GM18507 (cell line): ENCODE measurements at regions not wholly inside any gene's neighbourhood (a gene's known extent, or its start where the extent isn't known, plus 50 kb on each side); places are given as distances from the start of the nearest gene placed in this dataset.
"Not testable (repeated sequence)": the region's sequence is repeated elsewhere in the genome, so short reads cannot be mapped to it uniquely, and the experiment has no call there.

Experiments used
- DNase-seq: peaks from one replicate; pipeline ENCODE4 v3.0.0; 2011; ENCODE audit warnings: low read depth; ENCODE audit not compliant: insufficient read length; ENCODE audit errors: extremely low spot score
- FAIRE-seq: peaks from 2 replicates; lab custom pipeline; 2011; peaks lifted over from hg19 to GRCh38; lab: Jason Lieb, UNC

DNA sequence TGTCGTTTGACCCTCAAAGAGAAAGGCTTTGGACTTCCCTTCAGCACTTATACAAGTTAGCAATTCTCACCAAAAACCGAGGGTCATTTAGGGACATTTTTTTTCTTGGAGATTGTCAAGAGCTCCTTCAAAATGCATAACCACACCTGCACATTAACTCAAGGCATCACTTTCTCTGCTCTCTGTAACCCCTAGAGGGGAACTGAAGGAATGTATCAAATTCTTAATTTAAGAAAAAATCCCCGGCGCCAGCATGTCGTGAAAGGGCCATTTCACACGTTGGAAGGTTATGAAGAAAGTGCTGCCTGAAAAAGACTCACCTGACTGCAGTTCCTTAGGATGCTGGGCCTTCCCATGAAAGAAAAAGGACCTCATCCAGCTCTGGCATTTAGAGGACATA lies 131.6 kb upstream of the ZC3H12A start:
- FAIRE-seq: no peak
- no peak for DNase-seq

DNA sequence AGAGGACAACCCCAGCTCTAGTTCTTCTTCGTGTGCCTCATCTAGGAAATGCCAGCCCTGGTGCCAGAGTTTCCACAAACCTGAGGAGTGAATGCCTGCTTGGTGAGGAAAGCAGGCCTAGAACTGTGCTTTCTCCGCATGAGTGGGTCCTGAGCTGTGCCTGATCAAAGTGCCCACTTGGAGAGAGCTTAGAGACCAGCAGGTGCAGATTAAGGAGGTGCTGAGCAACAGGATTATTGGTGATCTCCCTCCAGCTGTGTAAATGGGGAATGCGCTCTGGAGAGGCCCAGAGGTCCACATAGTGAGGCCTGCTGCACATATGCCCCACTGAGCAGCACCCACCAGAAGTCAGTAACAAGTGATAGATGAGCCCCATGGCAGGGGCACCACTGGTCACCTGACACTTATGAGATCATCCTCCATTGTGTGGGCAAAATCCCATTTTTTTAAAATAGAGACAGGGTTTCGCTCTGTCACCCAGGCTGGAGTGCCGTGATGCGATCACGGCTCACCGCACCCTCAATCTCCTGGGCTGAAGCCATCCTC lies 127.2 kb upstream of the ZC3H12A start:
- FAIRE-seq: no peak
- DNase-seq: no peak

DNA sequence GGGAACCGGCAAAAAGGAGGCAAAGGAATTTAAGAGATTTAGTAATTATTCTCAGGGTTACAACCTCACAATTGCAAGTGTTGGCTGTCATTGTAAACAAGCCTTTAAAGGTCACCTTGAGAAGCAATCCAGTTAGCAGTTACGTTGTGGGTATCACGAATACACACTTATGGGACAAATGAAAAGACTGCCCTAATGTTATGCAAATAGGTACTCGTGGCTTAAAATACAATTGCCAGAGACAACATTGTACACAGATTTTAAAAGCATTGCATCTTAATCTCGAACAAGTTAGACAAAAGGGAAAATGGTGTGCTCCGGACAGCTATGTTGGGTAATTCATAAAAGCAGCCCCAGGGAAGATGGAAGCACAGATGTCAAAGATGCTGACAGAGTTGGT lies 120.5 kb upstream of the ZC3H12A start:
- FAIRE-seq: no peak

DNA sequence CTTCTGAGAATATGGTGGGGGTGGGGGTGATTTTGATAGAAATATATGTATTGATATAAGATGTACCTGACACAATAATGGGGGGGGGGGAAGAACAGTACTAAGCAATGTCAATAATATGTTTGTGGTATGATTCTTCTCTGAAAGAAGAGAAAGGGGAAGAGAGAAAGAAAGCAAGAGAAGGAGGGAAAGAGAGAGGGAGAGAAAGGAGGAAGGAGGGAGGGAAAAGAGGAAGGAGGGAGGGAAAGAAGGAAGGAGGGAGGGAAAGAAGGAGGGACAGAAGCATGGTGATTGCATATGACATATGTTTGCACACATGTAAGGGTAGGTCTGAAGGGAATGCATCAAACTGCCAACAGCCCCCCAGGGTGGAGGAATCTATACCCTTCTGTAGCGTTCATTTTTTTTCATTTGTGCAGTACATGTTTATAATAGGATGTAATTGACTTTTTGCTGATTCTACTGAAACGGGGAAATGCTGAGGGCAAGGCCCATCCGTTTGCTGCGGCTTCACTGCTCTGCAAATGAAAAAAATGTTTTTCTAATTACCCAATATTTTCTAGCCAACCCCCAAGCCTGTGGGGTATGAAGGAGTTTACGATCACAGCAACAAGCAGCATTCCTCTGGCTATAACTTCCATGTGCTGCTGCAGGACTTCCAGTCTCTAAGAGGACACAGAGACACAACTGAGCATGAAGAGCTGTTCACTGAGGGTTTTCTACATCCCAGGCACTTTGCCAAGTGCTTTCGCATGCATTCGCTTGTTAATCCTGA lies 119.3 kb upstream of the ZC3H12A start:
- FAIRE-seq (no peak), DNase-seq (no peak)

More for the DNA sequence above, 120.5 kb upstream of the ZC3H12A start:
- no peak for DNase-seq

DNA sequence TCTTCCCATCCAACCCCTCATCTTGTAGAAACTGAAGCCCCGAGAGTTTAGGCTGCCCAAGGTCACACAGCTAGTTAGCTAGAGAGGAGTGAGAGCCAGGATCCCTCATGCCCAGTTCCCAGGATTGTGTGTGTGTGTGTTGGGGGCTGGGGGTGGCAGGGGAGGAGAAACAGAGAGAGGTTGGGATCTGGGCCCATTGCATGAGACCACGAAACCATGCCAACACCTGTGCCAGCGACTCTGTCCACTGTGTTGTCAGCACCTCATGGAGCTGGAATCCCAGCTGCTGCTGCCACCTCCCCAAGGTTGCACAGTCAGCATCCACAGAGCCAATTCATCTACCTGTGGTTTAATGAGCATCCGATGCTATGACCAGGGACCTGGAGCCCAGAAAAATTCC lies 115.4 kb upstream of the ZC3H12A start:
- DNase-seq (no peak), FAIRE-seq (no peak)

DNA sequence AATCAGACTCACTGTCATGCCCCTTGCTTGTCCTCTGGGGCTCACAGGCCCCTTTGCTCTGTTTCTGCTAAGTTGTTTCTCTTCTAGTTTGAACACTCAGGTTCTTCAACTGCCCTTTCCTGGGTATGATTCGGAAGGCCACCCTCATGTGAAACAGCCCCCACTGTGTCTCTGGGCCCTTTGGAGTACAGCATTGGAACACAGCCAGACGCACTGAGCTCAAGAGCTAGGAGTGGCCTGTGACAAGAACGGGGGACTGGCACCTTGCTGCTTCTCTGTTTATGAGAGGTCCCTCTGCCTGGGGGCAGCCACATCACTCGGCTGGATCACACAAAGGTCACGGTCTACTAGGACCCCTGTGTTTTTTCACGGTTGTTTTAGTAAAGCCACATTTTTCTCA lies 114.4 kb upstream of the ZC3H12A start:
- DNase-seq: no peak
- no peak for FAIRE-seq

DNA sequence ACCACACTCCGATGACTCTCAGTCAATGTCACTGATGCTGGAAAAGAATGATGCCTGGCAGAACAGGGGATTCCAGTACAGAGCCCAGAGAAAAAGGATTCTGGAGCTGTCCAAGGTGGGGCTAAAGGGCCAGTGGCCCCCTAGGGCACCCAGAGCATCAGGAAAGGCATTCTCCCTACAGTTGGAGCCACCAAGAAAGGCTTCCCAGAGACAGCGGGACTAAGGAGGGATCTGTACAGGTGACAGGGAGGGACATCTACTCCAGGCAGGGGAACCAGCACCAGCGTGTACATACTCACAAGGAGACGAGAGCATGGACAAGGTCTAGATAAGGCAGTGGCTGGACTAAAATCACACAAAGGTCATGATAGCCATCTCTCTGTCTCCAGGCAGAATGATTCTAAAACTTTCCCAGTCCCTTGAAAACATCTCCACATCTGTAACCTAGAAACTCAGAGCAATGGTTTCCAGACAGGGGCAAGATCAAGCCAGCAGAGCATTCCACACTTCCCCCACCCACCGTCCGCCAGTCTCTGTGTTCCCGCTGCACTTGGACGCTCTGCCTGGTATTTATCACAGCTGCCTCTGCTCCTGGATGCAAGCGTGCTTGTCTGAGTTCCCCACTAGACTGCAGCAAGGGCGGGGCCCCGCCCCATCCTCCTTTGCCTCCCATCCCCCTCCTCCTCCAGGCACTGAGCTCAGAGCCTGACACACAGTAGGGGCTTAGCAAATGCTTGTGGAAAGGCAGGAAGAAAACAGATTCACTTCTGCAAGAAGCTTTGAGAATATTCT lies 111.6 kb upstream of the ZC3H12A start:
- no peak for FAIRE-seq
- no peak for DNase-seq

DNA sequence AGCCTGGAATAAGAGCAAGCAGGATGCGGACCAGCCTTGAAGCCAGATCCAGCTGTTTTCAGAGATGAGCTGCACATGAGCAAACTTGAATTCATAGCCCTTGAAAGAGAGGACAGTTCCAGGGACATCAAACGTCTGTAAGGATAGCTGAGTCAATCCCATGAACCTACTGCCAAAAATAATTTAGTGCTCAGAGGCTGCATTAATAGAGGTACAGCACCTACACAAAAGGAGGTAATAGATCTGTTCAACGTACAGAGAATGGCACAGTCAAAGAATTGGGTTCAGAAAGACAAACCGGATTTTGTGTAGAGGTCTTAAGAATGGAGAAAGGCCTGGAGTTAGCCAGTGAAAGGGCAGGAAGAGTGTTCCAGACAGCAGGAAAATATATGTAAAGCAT lies 110.8 kb upstream of the ZC3H12A start:
- FAIRE-seq (no peak), DNase-seq (no peak)

DNA sequence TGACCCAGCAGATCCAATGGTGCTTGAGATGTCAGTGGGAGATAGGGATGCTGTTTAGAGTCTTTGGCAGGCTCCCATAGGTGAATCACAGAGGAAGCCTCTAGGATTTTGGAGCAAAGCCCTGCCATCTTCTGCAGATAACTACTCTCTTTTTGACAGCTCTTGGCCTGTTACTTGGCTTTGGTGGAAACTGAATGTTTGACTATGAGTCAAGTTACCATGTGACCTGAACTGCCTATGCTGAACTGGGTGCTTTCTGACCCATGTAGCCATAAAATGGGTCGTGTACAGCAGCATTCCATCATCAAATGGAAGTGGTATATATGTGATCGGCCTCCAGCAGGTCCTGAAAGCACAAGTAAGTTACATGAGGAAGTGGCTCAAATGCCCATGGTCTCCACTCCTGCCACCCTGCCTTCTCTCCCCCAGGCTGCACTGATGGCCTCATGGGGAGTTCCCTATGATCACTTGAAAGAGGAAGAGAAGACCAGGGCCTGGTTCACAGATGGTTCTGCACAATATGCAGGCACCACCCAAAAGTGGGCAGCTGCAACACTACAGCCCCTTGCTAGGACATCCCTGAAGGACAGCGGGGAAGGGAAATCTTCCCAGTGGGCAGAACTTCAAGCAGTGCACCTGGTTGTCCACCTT lies 105.6 kb upstream of the ZC3H12A start:
- FAIRE-seq, DNase-seq: not testable (repeated sequence)

DNA sequence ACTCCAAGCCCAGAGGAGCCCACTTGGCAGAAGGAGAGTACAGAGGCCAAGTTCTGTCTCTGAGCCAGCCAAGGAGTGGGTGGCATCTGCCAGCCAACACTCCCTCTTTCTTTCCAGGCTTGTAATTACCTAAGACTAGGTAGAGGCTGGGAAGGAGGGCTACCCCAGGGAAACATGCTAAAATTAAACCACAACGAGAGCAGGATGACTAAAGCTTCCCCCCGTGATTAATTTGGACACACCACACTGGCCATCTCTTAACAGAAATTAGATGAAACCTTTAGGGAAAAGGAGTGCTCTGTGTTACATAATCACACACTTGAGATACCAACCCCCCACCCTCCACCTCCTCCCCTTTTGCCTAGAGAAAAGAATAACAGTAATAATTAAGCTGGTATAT lies 102.1 kb upstream of the ZC3H12A start:
- DNase-seq: no peak
- no peak for FAIRE-seq

DNA sequence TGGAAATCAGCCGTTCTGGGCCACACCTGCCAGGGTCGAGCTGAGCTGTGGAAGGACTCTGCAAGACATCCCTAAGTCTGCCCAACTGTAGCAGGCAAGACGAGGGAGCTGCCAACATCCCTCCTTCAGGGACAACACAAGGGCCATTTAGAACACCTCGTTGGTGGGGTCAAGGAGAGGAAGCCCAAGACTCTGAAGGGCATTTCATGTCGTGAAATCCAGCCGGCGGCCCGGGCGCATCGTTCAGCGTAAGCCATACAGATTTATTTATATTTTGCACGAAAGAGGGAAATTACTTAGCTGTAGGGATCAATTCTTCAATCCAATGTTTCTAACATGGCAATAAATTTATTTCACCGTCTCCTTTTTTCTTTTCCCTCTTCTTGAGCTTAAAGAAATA lies 101.7 kb upstream of the ZC3H12A start:
- FAIRE-seq (no peak), DNase-seq (no peak)

DNA sequence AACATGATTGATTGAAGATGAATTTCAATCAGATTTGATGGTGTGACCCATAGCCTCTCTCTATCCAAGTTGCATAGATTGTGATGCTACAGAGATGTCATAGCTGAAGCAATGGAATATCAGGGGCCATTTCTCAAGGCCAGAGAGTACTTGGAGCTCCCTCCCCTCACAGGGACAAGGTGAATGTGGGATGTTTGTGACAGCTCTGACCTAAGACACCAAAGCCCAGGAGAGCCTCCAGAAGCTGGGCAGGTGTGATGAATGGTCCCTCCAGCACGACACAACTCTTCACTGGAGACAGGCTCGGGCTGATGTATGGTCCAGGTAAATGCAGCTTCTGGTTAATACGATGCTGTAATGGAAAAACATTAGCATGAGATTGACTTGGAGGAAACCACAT lies 101.0 kb upstream of the ZC3H12A start:
- DNase-seq (no peak), FAIRE-seq (no peak)

DNA sequence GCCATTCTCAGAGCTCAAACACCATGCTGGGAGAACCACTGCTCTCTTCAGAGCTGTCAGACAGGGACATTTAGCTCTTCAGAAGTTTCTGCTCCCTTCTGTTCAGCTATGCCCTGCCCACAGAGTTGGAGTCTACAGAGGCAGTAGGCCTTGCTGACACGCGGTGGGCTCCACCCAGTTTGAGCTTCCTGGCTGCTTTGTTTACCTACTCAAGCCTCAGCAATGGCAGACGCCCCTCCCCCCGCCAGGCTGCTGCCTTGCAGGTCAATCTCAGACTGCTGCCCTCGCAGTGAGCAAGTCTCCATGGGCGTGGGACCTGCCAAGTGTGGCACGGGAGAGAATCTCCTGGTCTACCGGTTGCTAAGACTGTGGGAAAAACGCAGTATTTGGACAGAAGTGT lies 93.8 kb upstream of the ZC3H12A start:
- not testable (repeated sequence) for DNase-seq, FAIRE-seq

DNA sequence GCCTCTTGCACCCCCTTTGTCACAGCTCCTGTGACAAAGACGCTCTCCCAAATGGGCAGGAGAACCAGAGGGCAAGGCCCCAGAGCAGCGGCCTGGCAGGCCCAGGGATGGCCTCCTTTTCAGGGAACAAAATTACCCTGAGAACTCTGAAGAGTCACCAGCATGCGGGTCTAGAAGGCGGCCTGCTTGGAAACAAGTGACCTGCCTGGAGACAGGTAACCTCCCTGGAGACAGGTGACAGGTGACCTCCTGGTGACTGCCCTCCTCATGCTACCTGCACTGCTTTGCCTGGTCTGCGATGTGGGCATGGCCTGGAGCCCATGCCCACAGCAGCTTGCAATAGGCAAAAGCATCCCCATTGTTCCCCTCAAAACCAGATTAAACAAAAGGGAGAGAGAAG lies 86.5 kb upstream of the ZC3H12A start:
- DNase-seq (no peak), FAIRE-seq (no peak)

DNA sequence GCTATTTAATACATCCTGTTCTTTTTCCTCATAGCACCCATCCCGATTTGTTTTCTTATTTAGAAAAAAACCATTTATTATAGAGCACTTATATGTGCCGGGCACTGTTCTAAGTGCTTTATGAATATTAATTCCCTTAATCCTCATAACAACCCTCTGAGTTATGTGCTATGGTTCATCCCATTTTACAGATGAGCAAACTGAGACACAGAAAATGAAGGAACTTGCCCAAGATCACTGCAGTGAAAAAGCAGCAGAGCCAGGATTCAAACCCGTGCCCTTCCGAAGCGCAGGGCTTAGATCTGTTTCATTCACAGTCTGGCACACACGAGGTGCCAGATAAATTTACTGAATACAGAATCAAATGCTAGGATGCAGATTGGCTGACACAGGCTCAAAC lies 85.1 kb upstream of the ZC3H12A start:
- no peak for FAIRE-seq
- no peak for DNase-seq

DNA sequence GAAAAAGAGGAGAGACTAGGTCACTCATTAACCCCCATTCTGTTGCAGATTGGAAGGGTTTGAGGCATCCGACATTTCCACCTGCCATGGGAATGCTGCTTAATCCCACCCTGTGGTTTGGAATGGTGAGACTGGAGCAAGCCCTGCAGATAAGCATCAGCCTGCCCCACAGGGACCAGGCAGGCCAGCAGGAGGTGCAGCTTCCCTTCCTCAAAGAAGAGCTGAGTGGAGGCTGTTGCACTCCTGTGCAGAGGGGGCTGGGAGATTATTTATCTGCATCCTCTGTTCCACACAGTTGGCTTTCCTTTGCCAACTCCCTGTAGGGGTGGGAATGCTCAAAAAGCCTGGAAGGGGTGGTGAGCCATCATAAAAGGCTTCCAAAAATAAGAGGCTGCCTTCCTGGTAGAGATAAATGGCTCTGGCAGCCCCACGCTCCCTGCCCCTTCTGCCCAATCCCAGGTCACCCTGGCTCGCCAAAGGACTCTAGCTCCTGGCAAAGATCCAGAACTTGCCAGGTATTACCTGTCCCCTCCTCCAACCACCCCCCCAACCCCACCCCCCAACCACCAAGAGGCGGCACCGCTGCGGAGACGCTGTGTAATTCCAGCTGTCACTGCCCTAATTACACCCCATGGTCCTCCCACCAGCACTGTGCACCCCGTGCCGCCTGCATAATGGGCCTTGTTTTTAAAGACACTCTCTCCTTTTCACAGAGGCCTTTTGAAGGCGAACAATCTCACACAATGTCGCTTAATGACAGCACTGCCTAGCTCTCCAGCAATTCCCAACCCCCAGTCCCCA lies 83.0 kb upstream of the ZC3H12A start:
- DNase-seq: no peak
- FAIRE-seq: no peak

DNA sequence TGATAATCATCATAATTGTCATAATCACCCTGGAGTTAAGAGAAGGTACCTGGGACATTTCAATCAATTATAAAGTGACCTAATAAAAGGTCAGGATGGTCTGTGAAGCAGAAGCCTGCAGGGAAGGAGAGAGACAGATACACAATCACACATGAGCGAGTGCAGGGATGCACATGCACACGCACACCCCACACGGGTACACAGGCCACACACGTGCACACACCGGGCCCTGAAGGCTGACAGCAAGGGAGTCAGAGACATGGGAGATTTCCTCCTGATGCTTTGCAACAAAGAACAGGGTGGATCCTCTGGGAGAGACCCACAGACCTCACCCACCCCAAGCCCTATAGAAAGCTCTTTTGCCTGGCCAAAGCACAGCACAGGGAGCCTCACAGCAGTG lies 82.3 kb upstream of the ZC3H12A start:
- FAIRE-seq: no peak
- DNase-seq: no peak

DNA sequence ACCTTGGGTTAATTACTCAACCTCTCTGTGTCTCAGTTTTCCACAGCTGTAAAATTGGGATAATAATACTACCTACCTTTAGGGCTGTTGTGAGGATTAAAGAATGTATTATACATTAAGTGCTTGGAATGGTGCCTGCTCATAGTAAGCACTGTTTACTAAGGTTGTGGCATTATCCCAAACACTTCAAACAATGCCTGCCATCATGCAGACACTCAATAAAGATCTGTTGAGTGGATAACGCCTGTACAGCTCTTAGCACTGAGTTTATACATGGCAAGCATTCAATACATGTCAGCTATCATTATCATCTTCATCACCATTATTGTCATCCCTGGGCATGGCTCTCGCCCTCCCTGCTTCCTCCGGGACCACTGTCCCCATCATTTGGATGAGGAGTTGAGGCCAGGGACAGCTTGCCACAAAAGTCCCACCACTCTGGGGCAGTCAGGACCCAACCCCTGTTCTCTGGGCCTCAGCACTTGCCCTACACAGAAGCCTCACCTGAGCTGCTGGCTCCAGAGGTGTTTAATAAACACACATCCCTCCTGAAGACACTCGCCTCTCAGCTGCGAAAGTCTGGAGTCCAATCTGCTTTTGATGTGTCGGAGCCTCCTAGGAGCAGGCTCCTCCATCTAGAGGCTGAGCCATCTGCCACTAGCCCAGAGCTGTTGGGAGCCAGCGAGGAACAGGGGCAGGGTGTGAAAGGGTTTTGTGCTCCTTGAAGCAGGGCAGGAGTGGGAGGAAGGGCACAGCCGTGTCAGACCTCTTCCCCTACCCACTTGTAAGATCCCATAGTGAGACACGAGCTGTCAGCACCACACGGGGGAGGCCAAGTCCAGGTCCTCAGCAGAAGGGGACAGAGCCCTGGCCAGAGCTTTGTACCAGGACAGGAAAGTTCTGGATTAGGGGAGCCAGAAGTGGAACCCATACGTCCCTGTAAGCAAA lies 80.9 kb upstream of the ZC3H12A start:
- DNase-seq (no peak), FAIRE-seq (no peak)
